Epidermal melanocyte (primary cell): ENCODE measurements at regions not wholly inside any gene's neighbourhood (a gene's known extent, or its start where the extent isn't known, plus 50 kb on each side); places are given as distances from the start of the nearest gene placed in this dataset.

ENCODE experiments used
- DNase-seq: peaks from one replicate; pipeline ENCODE4 v3.0.0; 2011; ENCODE audit warnings: low spot score; ENCODE audit not compliant: insufficient read length

DNA sequence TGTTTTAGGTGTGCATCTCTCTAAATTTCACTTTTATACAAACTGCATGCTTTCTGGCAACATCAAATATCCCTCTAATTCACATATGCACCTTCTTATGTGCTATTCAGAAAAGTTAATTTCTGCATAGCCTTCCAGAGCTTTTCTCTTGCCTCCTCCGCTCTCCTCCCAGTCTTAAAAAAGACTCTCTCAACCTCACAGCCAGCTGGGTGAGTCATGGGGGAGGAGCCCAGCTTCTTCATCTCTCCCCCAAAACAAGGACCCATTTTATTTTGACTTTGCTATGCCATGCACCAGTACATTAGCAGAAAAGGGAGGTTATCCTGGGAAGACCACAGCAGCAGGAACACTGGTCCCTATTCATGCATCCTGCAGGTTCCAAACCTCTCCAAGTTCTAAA is 234.4 kb downstream of the KCNA4 start:
- no peak for DNase-seq

DNA sequence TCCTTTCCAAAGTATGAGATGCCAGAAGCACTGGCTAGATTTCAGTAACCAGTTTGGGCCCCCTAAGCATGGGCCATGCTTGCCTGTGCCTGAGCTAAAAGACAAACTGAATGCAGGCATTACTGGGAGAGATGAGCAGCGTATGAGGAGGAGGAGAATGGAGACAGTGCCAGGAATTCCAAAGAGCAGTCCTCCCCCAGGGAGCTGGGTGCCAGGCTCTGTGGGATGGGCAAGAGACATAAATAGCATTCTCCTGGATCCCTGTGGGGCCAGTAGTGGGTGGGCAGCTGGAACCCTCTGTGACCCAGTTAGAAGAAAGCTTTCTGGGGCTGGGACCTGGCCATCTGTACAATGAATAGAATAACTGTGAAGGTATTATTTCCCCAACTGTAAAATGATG is 235.6 kb downstream of the KCNA4 start:
- no peak for DNase-seq

DNA sequence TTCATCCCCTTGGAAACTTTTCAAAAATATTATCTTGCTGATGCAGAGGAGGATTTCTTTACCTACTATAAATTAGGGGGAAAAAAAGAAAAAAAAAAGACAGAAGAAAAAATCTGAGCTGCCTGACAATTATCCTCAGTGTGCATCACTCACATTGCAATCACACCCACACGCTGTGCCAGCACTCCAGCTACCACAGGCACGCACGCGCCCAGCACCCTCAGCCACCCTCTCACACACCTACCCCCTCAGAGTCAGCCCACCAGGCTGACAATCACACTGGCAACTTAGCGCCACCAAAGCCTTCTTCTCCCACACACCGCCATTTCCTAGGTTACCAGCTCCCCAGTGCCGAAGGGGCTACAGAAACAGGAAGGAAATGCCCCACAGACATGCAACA is 236.1 kb downstream of the KCNA4 start:
- DNase-seq = no peak

DNA sequence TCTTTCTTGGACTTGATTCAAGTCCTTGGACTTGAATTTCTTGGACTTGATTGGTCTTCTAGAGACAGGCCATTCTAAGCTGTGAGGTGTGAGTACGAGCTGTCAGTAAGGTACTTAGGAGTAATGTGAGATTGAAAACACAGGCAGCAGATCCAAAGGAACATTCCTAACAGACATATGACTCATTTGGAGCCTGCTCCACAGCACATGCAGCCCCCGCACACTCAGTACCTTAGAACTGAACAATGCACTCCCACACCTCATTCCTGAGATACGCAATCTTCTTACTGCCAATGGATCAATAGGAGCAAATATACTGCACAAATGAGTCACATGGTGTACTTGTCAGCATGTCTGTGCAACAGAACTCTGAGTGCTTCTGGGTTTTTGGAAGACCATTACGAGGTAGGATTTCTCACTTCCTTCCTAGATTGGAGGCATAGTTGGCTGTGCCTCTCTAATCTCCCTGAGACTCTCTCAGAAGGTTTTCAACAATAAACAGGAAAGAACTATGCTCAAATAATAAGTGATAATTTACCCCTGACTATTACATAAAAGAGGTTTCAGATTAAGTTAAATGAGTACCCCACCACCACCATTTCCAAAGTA is 243.1 kb downstream of the KCNA4 start:
- DNase-seq = no peak

DNA sequence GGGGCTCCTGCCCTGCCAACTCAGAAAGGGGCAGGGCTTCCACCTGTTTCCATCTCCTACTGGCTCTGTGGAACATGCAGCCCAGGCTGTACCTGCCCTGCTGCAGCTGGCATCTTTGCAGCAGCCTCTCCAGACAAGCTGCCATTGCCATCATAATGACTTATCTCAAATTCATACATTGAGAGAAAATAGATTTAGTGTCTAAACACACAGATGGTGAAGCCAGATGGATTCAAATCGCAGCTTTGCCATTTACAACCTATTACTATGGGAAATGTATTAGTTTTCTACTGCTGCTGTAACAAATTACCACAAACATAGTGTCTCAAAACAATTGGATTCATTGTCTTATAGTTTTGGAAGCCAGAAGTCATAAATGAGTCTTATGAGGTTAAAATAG is 260.0 kb downstream of the KCNA4 start:
- DNase-seq = no peak

DNA sequence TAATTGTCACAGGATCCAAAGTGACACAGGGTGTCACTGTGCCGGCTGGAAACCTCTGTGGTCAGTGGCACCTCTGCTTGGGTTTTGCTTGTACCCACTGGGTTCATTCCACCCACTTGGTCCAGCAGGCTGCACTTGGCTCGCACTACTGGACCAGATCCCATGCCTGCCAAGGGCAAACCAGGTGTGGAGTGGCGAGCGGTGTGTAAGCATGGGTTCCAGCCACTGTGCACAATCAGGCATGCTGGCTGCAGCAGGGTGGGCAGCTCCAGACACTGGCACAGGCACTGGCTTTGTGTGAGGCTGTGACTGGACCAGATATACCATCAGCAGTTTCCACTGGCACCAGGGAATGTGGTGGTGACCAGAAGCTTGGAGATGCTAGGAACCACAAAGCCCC is 261.4 kb downstream of the KCNA4 start:
- DNase-seq = no peak

DNA sequence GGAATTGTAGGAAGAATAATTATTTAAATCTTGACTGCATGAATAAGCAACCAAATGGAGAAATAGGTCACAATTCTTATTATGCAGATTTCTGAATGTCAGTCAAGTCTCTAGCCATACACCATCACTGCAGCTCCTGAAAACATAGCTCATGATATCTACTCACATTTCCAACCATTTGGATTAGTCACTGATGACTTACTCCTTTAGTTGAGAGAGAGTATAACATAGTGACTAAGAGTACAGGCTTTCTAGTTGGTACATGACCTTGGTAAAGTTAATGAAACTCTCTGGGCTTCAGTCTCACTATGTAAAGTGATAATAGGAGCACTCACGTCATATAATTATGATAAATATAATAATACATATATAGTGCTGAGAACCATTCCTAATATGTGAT is 265.2 kb downstream of the KCNA4 start:
- DNase-seq = no peak

DNA sequence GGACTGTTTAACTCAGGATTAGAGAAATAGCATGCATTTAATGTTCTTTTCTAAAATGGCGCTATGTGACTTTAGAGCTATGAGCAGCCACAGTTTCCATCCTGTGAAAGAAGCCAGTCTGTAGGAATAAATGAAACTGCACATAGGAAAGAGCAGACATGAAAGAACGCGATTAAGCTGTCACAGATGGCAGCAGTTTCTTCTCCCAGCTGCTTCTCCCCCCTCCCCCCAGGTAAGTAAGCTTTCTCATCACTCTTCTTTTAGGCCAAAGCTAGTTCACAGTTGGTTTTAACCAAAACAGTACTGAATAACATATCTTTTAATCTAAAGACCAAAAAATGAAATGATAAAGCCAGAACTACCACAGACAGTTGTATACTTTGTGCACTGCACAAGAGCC is 266.4 kb downstream of the KCNA4 start:
- DNase-seq = no peak

DNA sequence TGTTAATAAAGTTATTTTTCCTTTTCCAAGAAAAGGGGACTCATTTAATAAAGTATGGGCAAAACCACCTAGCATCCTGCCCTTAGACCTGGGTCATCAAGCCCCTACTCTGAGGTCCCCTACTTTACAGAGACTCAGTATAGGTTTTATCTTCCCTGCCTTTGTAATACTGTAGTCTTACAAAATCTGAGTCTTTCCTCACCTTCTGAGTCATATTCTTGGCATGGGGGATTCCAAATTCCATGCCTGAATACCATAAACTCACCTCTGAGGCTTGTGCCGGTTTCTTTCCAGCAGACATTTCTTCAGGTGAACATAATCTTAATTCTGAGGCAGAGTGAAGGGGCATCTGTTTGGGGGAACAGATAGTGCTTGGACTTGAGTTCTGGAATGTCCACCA is 282.5 kb downstream of the KCNA4 start:
- DNase-seq = no peak

DNA sequence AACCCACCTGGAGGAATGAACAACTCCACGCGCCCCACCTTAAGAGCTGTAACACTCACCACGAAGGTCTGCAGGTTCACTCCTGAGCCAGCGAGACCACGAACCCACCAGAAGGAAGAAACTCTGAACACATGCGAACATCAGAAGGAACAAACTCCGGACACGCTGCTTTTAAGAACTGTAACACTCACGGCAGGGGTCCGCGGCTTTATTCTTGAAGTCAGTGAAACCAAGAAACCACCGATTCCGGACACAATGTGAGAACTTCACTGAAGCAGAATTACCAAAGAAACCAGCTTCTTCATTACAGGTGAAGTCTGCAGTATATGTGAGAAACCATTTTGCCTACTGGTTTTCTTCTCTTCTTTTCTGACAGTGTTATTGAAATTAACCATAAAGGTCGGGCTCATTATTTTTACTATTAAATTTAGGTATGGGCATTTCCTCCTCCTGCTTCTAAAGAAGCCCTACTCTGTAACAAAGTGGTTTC is 303.0 kb downstream of the KCNA4 start:
- DNase-seq = no peak

DNA sequence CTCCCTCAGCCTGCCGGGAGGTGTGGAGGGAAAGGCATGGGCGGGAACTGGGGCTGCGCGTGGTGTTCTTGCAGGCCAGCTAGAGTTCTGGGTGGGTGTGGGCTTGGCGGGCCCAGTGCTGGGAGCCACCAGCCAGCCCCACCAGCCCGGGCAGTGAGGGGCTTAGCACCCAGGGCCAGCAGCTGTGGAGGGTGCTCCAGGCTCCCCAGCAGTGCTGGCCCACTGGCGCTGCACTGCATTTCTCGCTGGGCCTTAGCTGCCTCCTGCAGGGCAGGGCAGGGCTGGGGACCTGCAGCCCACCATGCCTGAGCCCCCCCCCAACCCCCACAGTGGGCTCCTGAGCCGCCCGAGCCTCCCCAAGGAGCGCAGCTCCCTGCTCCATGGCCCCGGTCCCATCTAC is 304.2 kb downstream of the KCNA4 start:
- DNase-seq = no peak

DNA sequence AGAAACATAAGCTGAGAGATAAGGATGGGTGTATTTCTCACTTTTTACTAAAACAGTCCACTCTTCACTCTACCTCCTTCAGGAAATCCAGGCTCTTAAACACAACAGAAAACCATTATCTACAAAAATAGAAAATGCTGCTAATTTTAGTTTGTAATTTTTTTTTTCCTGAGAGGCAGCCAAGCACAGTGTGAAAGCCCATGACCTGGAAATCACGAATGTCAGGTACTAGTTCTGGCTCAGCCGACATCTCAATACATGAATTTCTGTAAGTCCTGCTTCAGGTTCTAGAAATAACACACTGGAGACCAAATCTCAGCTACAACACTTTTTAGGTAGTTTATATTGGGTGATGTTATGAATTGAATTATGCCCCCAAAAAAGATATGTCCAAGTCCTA is 308.9 kb downstream of the KCNA4 start:
- no peak for DNase-seq

DNA sequence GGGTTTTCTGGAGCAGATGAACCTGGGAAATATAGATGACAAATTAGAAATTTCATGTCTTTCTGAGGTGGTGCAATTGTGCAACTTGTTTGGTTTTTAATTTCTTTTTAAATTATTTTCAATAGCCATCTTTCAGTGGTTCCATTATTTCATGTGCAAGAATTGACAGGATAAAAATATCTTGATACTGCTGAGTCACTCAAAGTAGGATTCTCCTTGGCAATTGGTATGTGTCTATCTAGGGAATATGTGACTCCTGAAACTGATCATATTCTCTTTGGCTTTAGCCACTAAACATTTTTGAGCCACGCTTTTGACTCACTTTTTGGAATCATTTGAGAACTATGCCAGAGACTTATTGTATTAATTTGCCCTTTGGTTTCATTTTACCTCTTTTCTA is 331.5 kb downstream of the KCNA4 start:
- DNase-seq = no peak

DNA sequence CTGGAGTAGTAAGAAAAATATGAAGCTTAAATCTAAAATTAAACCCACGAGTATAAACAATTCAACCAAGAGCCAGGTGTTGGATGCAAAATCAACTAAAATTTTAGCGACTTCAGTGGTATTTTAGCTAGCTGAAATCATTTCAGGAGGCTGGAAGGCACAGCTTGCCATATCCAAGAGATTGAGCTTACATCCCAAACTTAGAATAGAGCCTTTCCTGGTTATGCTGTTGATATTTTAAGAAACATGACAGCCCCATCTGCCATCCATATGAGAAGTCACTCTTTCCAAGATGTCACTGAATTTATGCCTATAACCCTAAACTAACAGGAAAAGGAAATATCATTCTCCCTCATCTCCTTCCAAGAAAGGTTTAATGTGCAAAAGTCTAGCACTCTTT is 334.0 kb downstream of the KCNA4 start:
- no peak for DNase-seq

DNA sequence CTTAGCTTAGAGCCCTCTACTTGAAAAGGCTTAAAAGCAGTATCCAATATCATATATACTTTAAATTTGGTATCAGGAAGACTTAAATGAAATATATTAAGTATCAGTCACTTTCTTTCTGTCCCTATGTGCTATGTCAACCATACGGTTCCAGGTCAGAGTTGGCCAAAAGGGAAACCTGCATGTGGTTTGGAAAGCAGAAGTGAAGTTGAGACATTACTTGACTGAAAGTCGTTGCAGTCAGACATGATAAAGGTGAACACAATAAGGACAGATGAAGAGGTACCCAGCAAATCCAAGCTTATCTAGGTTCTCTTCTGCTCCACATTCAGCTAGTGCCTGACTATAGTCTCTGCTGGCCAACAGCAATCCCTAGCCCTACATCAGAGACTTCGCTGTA is 336.8 kb downstream of the KCNA4 start:
- DNase-seq = no peak

DNA sequence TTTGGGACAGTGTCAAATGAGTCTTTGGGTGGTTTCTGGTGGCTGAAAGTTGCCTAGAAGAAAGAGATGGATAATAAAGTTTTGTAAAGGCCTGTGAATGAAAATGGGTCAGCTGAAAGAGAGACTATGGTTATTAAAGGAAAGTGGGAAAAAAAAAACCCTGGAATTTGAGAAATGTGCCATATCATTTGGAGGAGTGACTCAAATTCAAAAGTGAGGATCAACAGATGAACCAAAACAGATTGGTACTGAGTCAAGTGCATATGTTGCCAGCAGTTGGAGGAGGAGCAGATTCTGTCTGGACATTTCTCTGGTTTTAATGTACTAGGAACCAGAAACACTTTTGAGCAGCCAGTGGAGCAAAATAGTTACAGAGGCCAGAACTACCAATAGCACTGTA is 339.8 kb downstream of the KCNA4 start:
- no peak for DNase-seq

DNA sequence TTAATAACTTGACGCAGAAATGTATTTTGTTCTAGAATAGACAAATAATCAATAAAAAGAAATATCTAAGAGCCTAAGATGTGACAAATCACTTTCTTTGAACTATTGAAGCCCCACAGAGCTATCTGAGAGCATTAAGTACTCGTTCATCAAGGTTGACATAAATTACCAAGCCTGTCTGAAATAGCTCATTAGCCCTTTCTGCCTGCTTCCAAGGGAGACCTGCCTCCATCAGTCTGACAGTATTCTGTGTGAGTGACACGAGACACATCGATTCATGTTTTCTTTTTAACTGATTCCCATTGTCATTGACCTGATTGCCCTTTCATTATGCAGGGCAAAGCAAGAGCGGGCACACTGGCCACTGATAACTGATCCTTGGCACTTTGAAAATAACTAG is 347.5 kb downstream of the KCNA4 start:
- no peak for DNase-seq

DNA sequence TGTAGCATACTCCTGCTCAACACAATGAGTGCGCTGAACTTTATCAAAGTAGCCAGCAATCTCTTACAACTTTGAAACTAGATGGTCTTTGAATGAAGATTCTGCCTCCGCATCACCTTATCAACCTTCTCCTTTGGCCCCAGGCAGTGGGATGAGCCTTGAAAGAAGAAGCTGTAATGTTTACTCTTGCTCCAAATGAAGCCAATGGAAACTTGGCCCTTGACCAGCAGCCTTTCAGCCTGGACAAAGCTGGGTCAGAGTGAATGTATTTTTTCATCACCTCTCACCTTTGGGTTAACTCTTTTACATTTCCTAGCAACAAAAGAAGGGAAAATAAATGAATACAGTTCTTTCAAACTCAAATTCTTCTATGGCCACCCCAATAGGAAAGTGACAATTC is 359.1 kb downstream of the KCNA4 start:
- DNase-seq = no peak

DNA sequence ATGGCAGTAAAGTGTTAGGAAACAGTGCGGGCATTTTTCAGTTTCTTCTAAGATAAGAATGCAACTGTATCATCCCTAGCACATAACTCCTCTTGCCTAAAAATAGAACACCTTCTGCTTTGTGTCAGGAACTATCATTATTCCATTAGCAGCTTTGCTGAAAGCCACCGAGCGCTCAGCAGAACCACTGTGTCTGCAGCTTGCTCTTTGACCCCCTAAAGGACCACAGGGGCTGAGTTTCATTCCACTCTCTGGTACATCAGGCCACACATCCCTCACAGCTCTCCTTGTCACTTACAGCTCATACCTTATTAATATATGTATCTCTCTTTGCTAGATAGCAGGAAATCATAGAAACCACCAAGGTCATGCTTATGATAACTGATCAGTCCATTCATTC is 360.2 kb downstream of the KCNA4 start:
- DNase-seq = no peak

DNA sequence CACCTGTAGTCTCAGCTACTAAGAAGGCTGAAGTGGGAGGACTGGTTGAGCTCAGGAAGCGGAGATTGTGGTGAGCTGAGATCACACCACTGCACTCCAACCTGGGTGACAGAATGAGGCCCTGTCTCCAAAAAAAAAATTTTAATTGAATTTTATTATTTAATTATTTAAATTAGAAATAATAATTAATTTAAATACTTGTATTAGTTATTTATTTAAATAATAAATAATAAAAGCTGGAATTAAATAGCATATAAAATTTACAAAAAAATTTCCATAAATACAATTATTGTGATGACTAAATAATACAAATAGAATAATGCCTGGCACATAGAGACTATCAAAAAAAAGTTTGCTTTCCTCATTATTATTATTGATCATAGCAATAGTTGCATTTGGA is 371.5 kb downstream of the KCNA4 start:
- no peak for DNase-seq

DNA sequence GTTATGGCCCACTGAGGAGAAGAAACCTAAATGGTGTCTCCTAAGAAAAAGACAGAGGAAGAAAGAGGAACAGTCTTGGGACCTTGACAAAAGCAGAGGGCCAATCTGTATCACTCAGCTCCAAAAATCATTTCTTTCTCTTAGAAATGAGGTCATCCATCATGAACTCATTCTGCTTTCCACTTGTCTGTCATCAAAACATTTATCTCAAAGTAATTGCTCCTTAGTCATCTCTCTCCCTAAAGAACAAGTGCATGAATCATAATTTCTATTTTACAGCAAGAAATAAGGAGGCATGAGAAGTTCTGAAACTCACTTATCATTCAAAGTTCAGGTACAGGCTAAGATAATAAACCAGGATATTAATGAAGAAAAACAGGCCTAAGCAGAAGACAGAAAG is 375.6 kb downstream of the KCNA4 start:
- no peak for DNase-seq

DNA sequence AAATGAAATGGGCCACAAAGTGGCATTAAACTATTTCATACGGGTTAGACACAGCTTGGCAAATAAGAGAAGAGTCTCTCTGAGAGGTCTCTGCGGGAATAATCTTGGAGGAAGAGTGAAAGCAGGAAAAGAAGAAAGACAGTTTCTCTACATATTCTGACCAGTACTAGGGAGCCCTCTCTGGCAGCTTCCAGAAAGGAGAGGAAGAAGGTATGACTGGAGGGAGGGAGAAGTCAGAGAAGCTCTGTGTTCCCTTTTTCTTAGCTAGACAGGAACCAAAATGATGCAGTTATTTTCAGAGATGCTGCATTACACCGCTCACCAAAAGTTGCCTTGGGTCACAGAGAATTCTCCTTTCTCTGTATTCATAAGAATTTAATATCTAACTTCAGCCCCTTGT is 382.1 kb downstream of the KCNA4 start:
- DNase-seq = no peak

DNA sequence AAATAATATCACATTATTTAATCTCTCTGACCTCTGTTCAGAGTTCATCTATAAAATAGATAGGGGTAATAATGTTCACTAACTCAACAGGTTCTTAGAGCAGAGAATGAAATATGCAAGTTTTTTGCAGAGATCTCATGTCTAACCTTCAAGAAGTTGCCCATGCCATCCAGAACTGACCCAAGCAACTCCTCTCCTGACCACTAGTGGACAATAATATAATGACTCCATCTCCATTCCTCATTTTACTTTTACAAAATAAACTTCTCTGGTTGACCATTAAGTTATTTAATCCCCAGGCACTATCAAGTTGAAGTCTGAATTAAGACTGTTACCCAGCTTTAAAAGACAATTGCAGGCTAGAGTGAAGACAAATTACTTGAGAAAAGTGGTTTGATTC is 382.6 kb downstream of the KCNA4 start:
- no peak for DNase-seq

DNA sequence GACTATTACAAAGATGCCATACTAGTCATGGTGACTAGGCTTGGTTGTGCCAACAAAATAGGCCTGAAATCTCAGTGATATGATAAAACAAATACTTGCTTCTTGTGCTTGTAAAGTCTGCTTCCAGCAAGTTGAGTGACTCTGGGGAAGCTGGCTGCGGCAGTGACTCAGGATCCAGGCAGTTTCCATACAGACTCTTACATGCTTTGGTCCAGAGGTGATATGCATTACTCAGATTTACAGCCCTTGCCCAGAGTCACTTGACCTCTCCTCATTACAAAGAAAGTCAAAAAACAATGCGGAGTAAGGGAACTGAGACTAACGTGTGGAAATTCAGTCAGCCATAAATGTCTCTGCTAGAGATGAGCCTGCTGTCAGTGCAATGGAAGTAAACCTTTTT is 387.5 kb downstream of the KCNA4 start:
- DNase-seq = no peak
